CD4-positive, alpha-beta T cell treated with Interleukin-2 at 100 ng/mL for 4 hours (primary cell): ENCODE measurements at regions not wholly inside any gene's neighbourhood (a gene's known extent, or its start where the extent isn't known, plus 50 kb on each side); places are given as distances from the start of the nearest gene placed in this dataset.
"Not testable (repeated sequence)": the region's sequence is repeated elsewhere in the genome, so short reads cannot be mapped to it uniquely, and the experiment has no call there.

Experiments used
- DNase-seq: peaks from one replicate; pipeline ENCODE4 v3.0.0-alpha.2; 2020; ENCODE audit warnings: low spot score

- no peak for DNase-seq
Observed at GRCh38 chr2:39581866-39582265, 83.9 kb upstream of the TMEM178A start.

- no peak for DNase-seq
Observed at GRCh38 chr2:39583213-39583612, 82.5 kb upstream of the TMEM178A start.

- DNase-seq = no peak
Observed at GRCh38 chr2:39583781-39584180, 81.9 kb upstream of the TMEM178A start.

GRCh38 chr2:39584283-39584965, 81.3 kb upstream of the TMEM178A start:
- DNase-seq = no peak

- DNase-seq = not testable (repeated sequence)
Observed at GRCh38 chr2:39585531-39585930, 80.2 kb upstream of the TMEM178A start.

GRCh38 chr2:39587168-39587567, 78.5 kb upstream of the TMEM178A start:
- no peak for DNase-seq

GRCh38 chr2:39587641-39588040, 78.1 kb upstream of the TMEM178A start:
- DNase-seq = no peak

- no peak for DNase-seq
Observed at GRCh38 chr2:39593439-39594393, 72.0 kb upstream of the TMEM178A start.

- DNase-seq = no peak
Observed at GRCh38 chr2:39595116-39595515, 70.6 kb upstream of the TMEM178A start.

GRCh38 chr2:39597314-39597713, 68.4 kb upstream of the TMEM178A start:
- no peak for DNase-seq

GRCh38 chr2:39602616-39603015, 63.1 kb upstream of the TMEM178A start:
- no peak for DNase-seq

- DNase-seq = no peak
Observed at GRCh38 chr2:39603436-39603835, 62.3 kb upstream of the TMEM178A start.

- no peak for DNase-seq
Observed at GRCh38 chr2:39604866-39605265, 60.9 kb upstream of the TMEM178A start.

GRCh38 chr2:39606585-39606984, 59.1 kb upstream of the TMEM178A start:
- no peak for DNase-seq

- DNase-seq = no peak
Observed at GRCh38 chr2:39607538-39608262, 58.0 kb upstream of the TMEM178A start.

- no peak for DNase-seq
Observed at GRCh38 chr2:39608263-39608575, 57.5 kb upstream of the TMEM178A start.

GRCh38 chr2:39608686-39609441, 56.9 kb upstream of the TMEM178A start:
- DNase-seq = no peak

GRCh38 chr2:39609917-39610316, 55.8 kb upstream of the TMEM178A start:
- DNase-seq = no peak

- no peak for DNase-seq
Observed at GRCh38 chr2:39615675-39616074, 50.0 kb upstream of the TMEM178A start.
